Mesothelial cell of epicardium (in vitro differentiated cells): ENCODE measurements at regions not wholly inside any gene's neighbourhood (a gene's known extent, or its start where the extent isn't known, plus 50 kb on each side); places are given as distances from the start of the nearest gene placed in this dataset.

Experiments
- DNase-seq, 2 experiments: peaks; one replicate each; pipeline ENCODE4 v3.0.0; 2021; ENCODE audit warnings: low spot score in 2 of 2; ENCODE audit not compliant: unreplicated experiment in 2 of 2
- H3K27ac Mint-ChIP-seq: 2 replicates; pipeline ENCODE4 v1.8.0; 2021; ENCODE audit warnings: mixed read lengths
- H3K27me3 Mint-ChIP-seq: 2 replicates; pipeline ENCODE4 v1.8.0; 2021; ENCODE audit warnings: low read depth, mixed read lengths
- H3K36me3 Mint-ChIP-seq: 2 replicates; pipeline ENCODE4 v1.8.0; 2021; ENCODE audit warnings: mixed read lengths
- H3K4me1 Mint-ChIP-seq: 2 replicates; pipeline ENCODE4 v1.8.0; 2021; ENCODE audit warnings: mixed read lengths
- H3K4me3 Mint-ChIP-seq: 2 replicates; pipeline ENCODE4 v1.8.0; 2021; ENCODE audit warnings: mild to moderate bottlenecking, moderate library complexity, mixed read lengths
- H3K9me3 Mint-ChIP-seq: 2 replicates; pipeline ENCODE4 v1.8.0; 2021; ENCODE audit warnings: mixed read lengths
- CTCF ChIP-seq: fragments of 200-600 bp; sonication (generic); IDR thresholded peaks from one replicate; pipeline ENCODE4 v1.5.0; 2021; ENCODE audit warnings: antibody characterized with exemption; ENCODE audit not compliant: unreplicated experiment

- no peak for TF ChIP-seq CTCF
- DNase-seq = no peak
- H3K4me3 Mint-ChIP-seq = no peak overlapping the region
- H3K27me3 Mint-ChIP-seq = no peaks in the 10 kb centered on the region
- peaks cover 4% of the 10 kb centered on the region for H3K9me3 Mint-ChIP-seq
- H3K4me1 Mint-ChIP-seq = no peaks in the 10 kb centered on the region
- no peak overlapping the region for H3K27ac Mint-ChIP-seq
- no peaks in the 10 kb centered on the region for H3K36me3 Mint-ChIP-seq
Observed at GRCh38 chr7:10797157-10797556, 176.5 kb upstream of the PHF14 start.

GRCh38 chr7:10798044-10798443, 175.6 kb upstream of the PHF14 start:
- no peak for TF ChIP-seq CTCF
- H3K4me1 Mint-ChIP-seq = no peaks in the 10 kb centered on the region
- DNase-seq = no peak
- no peaks in the 10 kb centered on the region for H3K36me3 Mint-ChIP-seq
- no peak overlapping the region for H3K27ac Mint-ChIP-seq
- H3K4me3 Mint-ChIP-seq = no peak overlapping the region
- H3K27me3 Mint-ChIP-seq = no peaks in the 10 kb centered on the region
- peaks cover 4% of the 10 kb centered on the region for H3K9me3 Mint-ChIP-seq

- Mint-ChIP-seq H3K4me1 (peaks cover 6% of the 10 kb centered on the region), H3K9me3 (peaks cover 4% of the 10 kb centered on the region), H3K27me3 (no peaks in the 10 kb centered on the region), H3K36me3 (no peaks in the 10 kb centered on the region), H3K4me3 (no peak overlapping the region), H3K27ac (no peak overlapping the region)
- DNase-seq = no peak
- TF ChIP-seq CTCF = no peak
Observed at GRCh38 chr7:10799475-10799874, 174.2 kb upstream of the PHF14 start.

GRCh38 chr7:10802011-10802410, 171.7 kb upstream of the PHF14 start:
- Mint-ChIP-seq H3K27ac (no peak overlapping the region), H3K4me1 (peaks cover 6% of the 10 kb centered on the region), H3K36me3 (no peaks in the 10 kb centered on the region), H3K27me3 (no peaks in the 10 kb centered on the region), H3K4me3 (no peak overlapping the region), H3K9me3 (no peaks in the 10 kb centered on the region)
- DNase-seq = no peak
- TF ChIP-seq CTCF = no peak

- no peak for TF ChIP-seq CTCF
- Mint-ChIP-seq H3K27ac (no peak overlapping the region), H3K36me3 (no peaks in the 10 kb centered on the region), H3K9me3 (no peaks in the 10 kb centered on the region), H3K4me1 (peaks cover 6% of the 10 kb centered on the region), H3K4me3 (no peak overlapping the region), H3K27me3 (no peaks in the 10 kb centered on the region)
- no peak for DNase-seq
Observed at GRCh38 chr7:10802526-10802925, 171.1 kb upstream of the PHF14 start.

- Mint-ChIP-seq H3K9me3 (no peaks in the 10 kb centered on the region), H3K36me3 (no peaks in the 10 kb centered on the region), H3K4me3 (no peak overlapping the region), H3K27ac (no peak overlapping the region), H3K4me1 (peaks cover 6% of the 10 kb centered on the region), H3K27me3 (peaks cover 2% of the 10 kb centered on the region)
- DNase-seq = no peak
- TF ChIP-seq CTCF = no peak
Observed at GRCh38 chr7:10803720-10804119, 170.0 kb upstream of the PHF14 start.
